ENCODE measurements at regions not wholly inside any gene's neighbourhood (a gene's known extent, or its start where the extent isn't known, plus 50 kb on each side); places are given as distances from the start of the nearest gene placed in this dataset.
A peak's percentile ranks its signal among the peaks of the same experiment; 100 is the strongest.

- Histone ChIP-seq H3K36me3 (replicated peaks) (no peaks in the 10 kb centered on the region), H3K27ac (no peak overlapping the region), H3K4me3 (ENCODE audit: low read depth, low read length) (no peak overlapping the region), H3K27me3 (replicated peaks) (no peaks in the 10 kb centered on the region)
- TF ChIP-seq CTCF (IDR thresholded peaks at IDR 0.05; ENCODE audit: low read depth, low read length, missing control alignments): no peak
- peak; percentile 12 for DNase-seq
- in situ Hi-C loops (cut with HindIII; ENCODE audit: low pct_ligation_motif_present, low sequenced_read_pairs): no loop called here
Measured at GRCh38 chr6:91462241-91462640, 875.4 kb upstream of the MAP3K7 start.

GRCh38 chr6:91453224-91453878 lies 866.5 kb upstream of the MAP3K7 start:
- no peak for DNase-seq
- no peaks in the 10 kb centered on the region for H3K27me3 ChIP-seq (replicated peaks)
- in situ Hi-C loops (cut with HindIII; ENCODE audit: low pct_ligation_motif_present, low sequenced_read_pairs): no loop called here
- H3K4me3 ChIP-seq (ENCODE audit: low read depth, low read length): no peak overlapping the region
- no peak overlapping the region for H3K27ac ChIP-seq
- H3K36me3 ChIP-seq (replicated peaks): no peaks in the 10 kb centered on the region
- no peak for TF ChIP-seq CTCF (IDR thresholded peaks at IDR 0.05; ENCODE audit: low read depth, low read length, missing control alignments)

GRCh38 chr6:91449539-91449938 lies 862.7 kb upstream of the MAP3K7 start:
- H3K27me3 ChIP-seq (replicated peaks): no peaks in the 10 kb centered on the region
- no peak for TF ChIP-seq CTCF (IDR thresholded peaks at IDR 0.05; ENCODE audit: low read depth, low read length, missing control alignments)
- in situ Hi-C loops (cut with HindIII; ENCODE audit: low pct_ligation_motif_present, low sequenced_read_pairs): no loop called here
- DNase-seq: no peak
- H3K4me3 ChIP-seq (ENCODE audit: low read depth, low read length): no peak overlapping the region
- H3K27ac ChIP-seq: no peak overlapping the region
- H3K36me3 ChIP-seq (replicated peaks): no peaks in the 10 kb centered on the region

DNA sequence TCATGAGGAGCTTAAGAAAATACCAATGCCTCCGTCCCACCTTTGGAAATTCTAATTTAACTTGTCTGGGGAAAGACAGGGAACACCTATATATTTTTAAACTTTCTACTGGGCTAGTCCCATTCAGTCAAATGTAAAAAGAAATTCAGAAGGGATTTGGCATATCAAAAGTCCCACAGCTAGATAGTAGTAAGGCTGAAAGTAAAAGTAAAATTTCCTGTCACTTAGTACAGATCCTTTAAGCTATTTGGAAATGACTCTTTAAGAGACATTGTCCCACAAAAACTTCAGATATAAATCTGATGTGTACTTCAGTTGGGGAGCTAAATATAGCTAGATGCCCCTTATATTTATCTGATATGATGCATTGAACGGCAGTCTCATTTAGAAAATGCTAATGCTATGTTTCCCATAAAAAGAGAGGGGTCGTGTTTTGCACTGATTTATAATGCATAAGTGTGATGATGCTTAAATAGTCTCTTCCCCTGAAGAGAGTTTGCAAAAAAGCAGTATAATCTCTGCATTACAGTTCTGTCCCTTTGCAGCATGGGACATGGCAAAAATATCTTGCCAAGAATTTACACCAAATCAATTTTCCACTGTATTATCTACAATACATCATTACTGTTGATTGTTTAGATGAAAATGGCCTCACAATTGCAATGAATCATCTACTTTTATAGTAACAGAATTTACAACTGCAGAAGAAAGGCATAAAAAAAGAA lies 860.8 kb upstream of the MAP3K7 start:
- no peaks in the 10 kb centered on the region for H3K36me3 ChIP-seq (replicated peaks)
- no peak for DNase-seq
- no peaks in the 10 kb centered on the region for H3K27me3 ChIP-seq (replicated peaks)
- H3K27ac ChIP-seq: no peak overlapping the region
- H3K4me3 ChIP-seq (ENCODE audit: low read depth, low read length): no peak overlapping the region
- in situ Hi-C loops (cut with HindIII; ENCODE audit: low pct_ligation_motif_present, low sequenced_read_pairs): no loop called here
- no peak for TF ChIP-seq CTCF (IDR thresholded peaks at IDR 0.05; ENCODE audit: low read depth, low read length, missing control alignments)

DNA sequence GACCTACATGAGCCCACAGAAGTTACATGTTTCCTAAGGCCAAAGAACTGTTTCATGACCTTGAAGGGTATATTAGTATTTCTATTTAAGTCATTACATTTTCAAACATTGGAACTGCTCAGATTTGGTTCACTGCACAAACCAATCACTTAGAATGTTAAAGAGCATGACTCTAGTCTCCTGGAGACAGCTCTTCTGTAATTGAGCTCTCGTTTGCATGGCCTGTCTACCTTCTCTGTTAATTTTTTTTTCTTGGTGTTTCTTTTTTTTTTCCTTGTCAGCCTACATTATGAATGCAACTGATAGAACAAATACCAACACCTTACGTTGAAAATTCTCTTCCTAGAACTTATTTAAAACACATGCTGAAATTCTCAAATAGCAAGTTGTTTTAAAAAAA lies 860.2 kb upstream of the MAP3K7 start:
- Histone ChIP-seq H3K27ac (no peak overlapping the region), H3K36me3 (replicated peaks) (no peaks in the 10 kb centered on the region), H3K4me3 (ENCODE audit: low read depth, low read length) (no peak overlapping the region), H3K27me3 (replicated peaks) (no peaks in the 10 kb centered on the region)
- no peak for DNase-seq
- in situ Hi-C loops (cut with HindIII; ENCODE audit: low pct_ligation_motif_present, low sequenced_read_pairs): no loop called here
- no peak for TF ChIP-seq CTCF (IDR thresholded peaks at IDR 0.05; ENCODE audit: low read depth, low read length, missing control alignments)

All from brain microvascular endothelial cell (primary cell).